ENCODE measurements at regions not wholly inside any gene's neighbourhood (a gene's known extent, or its start where the extent isn't known, plus 50 kb on each side); places are given as distances from the start of the nearest gene placed in this dataset.

DNA sequence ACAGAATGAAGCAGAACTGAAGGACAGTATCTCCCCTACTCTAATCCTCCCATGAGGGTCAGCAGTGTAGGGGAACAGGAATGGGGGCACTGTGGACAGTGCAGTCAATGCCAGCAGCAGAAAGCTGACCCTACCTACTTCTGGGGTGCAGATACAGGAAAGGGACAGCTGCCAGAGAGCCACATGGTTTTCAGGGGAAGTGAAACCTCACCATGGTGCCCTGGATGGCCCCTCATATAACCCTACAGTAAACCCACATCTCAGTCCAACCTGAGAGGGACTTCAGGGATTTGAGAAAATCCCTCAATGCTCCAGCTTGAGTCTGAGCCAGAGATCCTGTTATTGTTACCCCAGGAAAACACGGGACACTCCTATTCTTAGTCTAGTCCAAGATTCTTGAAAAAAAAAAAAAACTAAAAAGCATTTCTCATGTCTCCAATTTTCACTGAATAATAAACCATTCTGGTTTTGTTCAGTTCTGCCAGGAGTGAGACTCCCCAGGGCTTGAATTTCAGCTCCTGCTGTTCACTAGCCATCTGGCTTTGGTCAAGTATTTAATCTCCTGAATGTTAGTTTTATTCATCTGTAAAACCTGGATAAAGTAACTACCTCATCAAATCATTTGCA is 511.6 kb upstream of the ARGLU1 start:
- TF ChIP-seq, protein P1, sequence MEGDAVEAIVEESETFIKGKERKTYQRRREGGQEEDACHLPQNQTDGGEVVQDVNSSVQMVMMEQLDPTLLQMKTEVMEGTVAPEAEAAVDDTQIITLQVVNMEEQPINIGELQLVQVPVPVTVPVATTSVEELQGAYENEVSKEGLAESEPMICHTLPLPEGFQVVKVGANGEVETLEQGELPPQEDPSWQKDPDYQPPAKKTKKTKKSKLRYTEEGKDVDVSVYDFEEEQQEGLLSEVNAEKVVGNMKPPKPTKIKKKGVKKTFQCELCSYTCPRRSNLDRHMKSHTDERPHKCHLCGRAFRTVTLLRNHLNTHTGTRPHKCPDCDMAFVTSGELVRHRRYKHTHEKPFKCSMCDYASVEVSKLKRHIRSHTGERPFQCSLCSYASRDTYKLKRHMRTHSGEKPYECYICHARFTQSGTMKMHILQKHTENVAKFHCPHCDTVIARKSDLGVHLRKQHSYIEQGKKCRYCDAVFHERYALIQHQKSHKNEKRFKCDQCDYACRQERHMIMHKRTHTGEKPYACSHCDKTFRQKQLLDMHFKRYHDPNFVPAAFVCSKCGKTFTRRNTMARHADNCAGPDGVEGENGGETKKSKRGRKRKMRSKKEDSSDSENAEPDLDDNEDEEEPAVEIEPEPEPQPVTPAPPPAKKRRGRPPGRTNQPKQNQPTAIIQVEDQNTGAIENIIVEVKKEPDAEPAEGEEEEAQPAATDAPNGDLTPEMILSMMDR (IDR thresholded peaks at IDR 0.05) = no peak
- TF ChIP-seq POLR2A (IDR thresholded peaks at IDR 0.05) = no peak
